ENCODE measurements at regions not wholly inside any gene's neighbourhood (a gene's known extent, or its start where the extent isn't known, plus 50 kb on each side); places are given as distances from the start of the nearest gene placed in this dataset.

DNA sequence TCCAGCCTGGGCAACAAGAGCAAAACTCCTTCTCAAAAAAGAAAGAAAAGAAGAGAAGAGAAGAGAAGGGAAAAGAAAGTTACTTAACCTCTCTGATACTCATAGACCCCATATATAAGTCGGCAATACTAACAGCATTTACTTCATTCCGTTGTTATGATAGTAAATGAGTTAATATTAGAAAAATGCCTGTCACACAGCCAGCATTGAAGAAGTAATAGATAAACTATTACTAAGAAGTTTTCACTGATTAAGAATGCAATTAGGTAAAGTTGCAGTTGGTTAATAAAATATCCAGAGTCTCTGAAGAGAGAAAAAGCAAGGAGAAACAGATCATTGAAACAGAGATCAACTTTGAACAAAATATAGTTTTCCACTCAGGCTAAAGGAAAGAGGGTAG, 161.3 kb upstream of the UBE2E3 start:
- TF ChIP-seq, protein P1, sequence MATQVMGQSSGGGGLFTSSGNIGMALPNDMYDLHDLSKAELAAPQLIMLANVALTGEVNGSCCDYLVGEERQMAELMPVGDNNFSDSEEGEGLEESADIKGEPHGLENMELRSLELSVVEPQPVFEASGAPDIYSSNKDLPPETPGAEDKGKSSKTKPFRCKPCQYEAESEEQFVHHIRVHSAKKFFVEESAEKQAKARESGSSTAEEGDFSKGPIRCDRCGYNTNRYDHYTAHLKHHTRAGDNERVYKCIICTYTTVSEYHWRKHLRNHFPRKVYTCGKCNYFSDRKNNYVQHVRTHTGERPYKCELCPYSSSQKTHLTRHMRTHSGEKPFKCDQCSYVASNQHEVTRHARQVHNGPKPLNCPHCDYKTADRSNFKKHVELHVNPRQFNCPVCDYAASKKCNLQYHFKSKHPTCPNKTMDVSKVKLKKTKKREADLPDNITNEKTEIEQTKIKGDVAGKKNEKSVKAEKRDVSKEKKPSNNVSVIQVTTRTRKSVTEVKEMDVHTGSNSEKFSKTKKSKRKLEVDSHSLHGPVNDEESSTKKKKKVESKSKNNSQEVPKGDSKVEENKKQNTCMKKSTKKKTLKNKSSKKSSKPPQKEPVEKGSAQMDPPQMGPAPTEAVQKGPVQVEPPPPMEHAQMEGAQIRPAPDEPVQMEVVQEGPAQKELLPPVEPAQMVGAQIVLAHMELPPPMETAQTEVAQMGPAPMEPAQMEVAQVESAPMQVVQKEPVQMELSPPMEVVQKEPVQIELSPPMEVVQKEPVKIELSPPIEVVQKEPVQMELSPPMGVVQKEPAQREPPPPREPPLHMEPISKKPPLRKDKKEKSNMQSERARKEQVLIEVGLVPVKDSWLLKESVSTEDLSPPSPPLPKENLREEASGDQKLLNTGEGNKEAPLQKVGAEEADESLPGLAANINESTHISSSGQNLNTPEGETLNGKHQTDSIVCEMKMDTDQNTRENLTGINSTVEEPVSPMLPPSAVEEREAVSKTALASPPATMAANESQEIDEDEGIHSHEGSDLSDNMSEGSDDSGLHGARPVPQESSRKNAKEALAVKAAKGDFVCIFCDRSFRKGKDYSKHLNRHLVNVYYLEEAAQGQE (tag by site-specific recombination; IDR thresholded peaks at IDR 0.05): no peak
- TF ChIP-seq, protein P2, sequence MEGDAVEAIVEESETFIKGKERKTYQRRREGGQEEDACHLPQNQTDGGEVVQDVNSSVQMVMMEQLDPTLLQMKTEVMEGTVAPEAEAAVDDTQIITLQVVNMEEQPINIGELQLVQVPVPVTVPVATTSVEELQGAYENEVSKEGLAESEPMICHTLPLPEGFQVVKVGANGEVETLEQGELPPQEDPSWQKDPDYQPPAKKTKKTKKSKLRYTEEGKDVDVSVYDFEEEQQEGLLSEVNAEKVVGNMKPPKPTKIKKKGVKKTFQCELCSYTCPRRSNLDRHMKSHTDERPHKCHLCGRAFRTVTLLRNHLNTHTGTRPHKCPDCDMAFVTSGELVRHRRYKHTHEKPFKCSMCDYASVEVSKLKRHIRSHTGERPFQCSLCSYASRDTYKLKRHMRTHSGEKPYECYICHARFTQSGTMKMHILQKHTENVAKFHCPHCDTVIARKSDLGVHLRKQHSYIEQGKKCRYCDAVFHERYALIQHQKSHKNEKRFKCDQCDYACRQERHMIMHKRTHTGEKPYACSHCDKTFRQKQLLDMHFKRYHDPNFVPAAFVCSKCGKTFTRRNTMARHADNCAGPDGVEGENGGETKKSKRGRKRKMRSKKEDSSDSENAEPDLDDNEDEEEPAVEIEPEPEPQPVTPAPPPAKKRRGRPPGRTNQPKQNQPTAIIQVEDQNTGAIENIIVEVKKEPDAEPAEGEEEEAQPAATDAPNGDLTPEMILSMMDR (tag by site-specific recombination; IDR thresholded peaks at IDR 0.05): no peak
- no peak for TF ChIP-seq ZNF140 (tag by site-specific recombination; IDR thresholded peaks at IDR 0.05)
- TF ChIP-seq ZNF610 (tag by site-specific recombination; IDR thresholded peaks at IDR 0.05; ENCODE audit: borderline replicate concordance): no peak
